Gastrocnemius medialis (tissue), 4 donors: ENCODE measurements at regions not wholly inside any gene's neighbourhood (a gene's known extent, or its start where the extent isn't known, plus 50 kb on each side); places are given as distances from the start of the nearest gene placed in this dataset.

ENCODE experiments used
- CTCF ChIP-seq, 5 experiments: fragments of 450-650 bp in 3 of 5; fragments of 200-600 bp in 2 of 5; sonication (generic) in 2 of 5; IDR thresholded peaks in 4 of 5; conservative IDR thresholded peaks in 1 of 5; 1 replicate in 4 of 5; 2 replicates in 1 of 5; pipeline ENCODE4 v1.5.1; 2016 to 2019; ENCODE audit warnings: antibody characterized with exemption in 5 of 5, mild to moderate bottlenecking in 3 of 5, moderate library complexity in 3 of 5
- POLR2A ChIP-seq, 2 donors: fragments of 450-650 bp; IDR thresholded peaks; one replicate each; pipeline ENCODE4 v1.6.1; 2017; ENCODE audit warnings: antibody characterized with exemption in 2 of 2, mild to moderate bottlenecking in 2 of 2, moderate library complexity in 2 of 2

GRCh38 chr18:27750014-27750413 is 426.9 kb downstream of the CDH2 start:
- TF ChIP-seq CTCF (IDR thresholded peaks at IDR 0.05 in 4 of 5, conservative IDR thresholded peaks at IDR 0.05 in 1 of 5) (peak in 2 of 5 experiments; percentile 24), POLR2A (IDR thresholded peaks at IDR 0.05) (no peak)
